Mesendoderm (in vitro differentiated cells): ENCODE measurements at regions not wholly inside any gene's neighbourhood (a gene's known extent, or its start where the extent isn't known, plus 50 kb on each side); places are given as distances from the start of the nearest gene placed in this dataset.
"Not testable (repeated sequence)": the region's sequence is repeated elsewhere in the genome, so short reads cannot be mapped to it uniquely, and the experiment has no call there.

ENCODE experiments used
- DNase-seq: peaks from one replicate; pipeline ENCODE4 v3.0.0; 2013
- H2AK5ac ChIP-seq: 2 replicates; pipeline ENCODE4 v1.6.1; 2013; ENCODE audit warnings: low read length, inconsistent platforms
- H2BK120ac ChIP-seq: 2 replicates; pipeline ENCODE4 v1.6.1; 2013; ENCODE audit warnings: low read depth, mild to moderate bottlenecking, low read length, moderate library complexity, mixed read lengths
- H2BK15ac ChIP-seq: replicated peaks from 2 replicates; pipeline ENCODE4 v1.6.1; 2013; ENCODE audit warnings: low read depth, mild to moderate bottlenecking, moderate library complexity
- H2BK5ac ChIP-seq: 2 replicates; pipeline ENCODE4 v1.6.1; 2013; ENCODE audit warnings: low read length, inconsistent platforms
- H3K18ac ChIP-seq: 2 replicates; pipeline ENCODE4 v1.6.1; 2013; ENCODE audit warnings: mild to moderate bottlenecking, low read length, mixed read lengths
- H3K23ac ChIP-seq: one replicate; pipeline ENCODE4 v1.6.1; 2013; ENCODE audit warnings: low read length
- H3K27ac ChIP-seq: 2 replicates; pipeline ENCODE4 v1.5.1; 2013; ENCODE audit warnings: low read depth, mild to moderate bottlenecking, inconsistent platforms, low read length, moderate library complexity
- H3K27me3 ChIP-seq: 2 replicates; pipeline ENCODE4 v1.6.1; 2013; ENCODE audit warnings: low read length, control low read depth, mild to moderate bottlenecking, inconsistent platforms; ENCODE audit not compliant: insufficient read depth, poor library complexity
- H3K36me3 ChIP-seq: 2 replicates; pipeline ENCODE4 v1.6.1; 2013; ENCODE audit warnings: low read length, inconsistent platforms; ENCODE audit not compliant: control insufficient read depth, insufficient read depth
- H3K4ac ChIP-seq: one replicate; pipeline ENCODE4 v1.6.1; 2013; ENCODE audit warnings: low read depth, mild to moderate bottlenecking, low read length, moderate library complexity
- H3K4me1 ChIP-seq: 2 replicates; pipeline ENCODE4 v1.6.1; 2013; ENCODE audit warnings: low read depth, low read length, inconsistent platforms; ENCODE audit not compliant: control insufficient read depth
- H3K4me2 ChIP-seq: 2 replicates; pipeline ENCODE4 v1.6.1; 2013; ENCODE audit warnings: low read length
- H3K4me3 ChIP-seq: 2 replicates; pipeline ENCODE4 v1.5.1; 2013; ENCODE audit warnings: mild to moderate bottlenecking, low read length
- H3K56ac ChIP-seq: one replicate; pipeline ENCODE4 v1.6.1; 2013; ENCODE audit warnings: low read length
- H3K79me1 ChIP-seq: 2 replicates; pipeline ENCODE4 v1.6.1; 2013; ENCODE audit warnings: low read length, inconsistent platforms
- H3K79me2 ChIP-seq: 2 replicates; pipeline ENCODE4 v1.6.1; 2013; ENCODE audit warnings: mild to moderate bottlenecking, low read length; ENCODE audit not compliant: control insufficient read depth, insufficient read depth
- H3K9ac ChIP-seq: 2 replicates; pipeline ENCODE4 v1.6.1; 2013; ENCODE audit warnings: low read length, inconsistent platforms
- H4K5ac ChIP-seq: one replicate; pipeline ENCODE4 v1.6.1; 2013; ENCODE audit warnings: low read length
- H4K8ac ChIP-seq: one replicate; pipeline ENCODE4 v1.6.1; 2013; ENCODE audit warnings: low read depth, mild to moderate bottlenecking, control low read depth, low read length, moderate library complexity
- WGBS: extraction: QIAGEN DNeasy Blood & Tissue Kit; methylation state at CpG from one replicate; pipeline ENCODE4 v1.1.7; 2013; ENCODE audit warnings: low lambda C conversion rate, missing lambda C conversion rate; ENCODE audit not compliant: insufficient coverage; ENCODE audit errors: extremely low coverage; 5-methylcytosine and 5-hydroxymethylcytosine counted together

DNA sequence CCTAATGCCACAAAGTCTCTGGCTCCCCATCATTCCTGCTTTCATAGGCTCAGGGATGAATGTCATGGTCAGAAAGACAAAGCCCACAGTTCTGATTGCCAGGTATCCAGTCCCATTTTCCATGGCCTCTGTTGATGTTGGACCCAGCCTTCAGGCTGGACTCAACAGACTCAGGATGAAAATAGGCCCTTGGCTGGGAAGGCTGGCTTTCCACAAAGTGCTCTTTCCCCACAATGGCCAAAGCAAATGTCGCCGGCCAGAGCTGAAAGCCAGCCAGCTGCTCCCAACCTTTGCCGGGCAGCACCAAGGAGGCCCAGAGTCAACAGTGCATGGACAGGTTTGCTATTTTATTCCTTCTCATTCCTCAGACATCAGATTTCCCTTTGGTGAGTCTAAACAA lies 430.1 kb upstream of the FGF16 start:
- no peaks in the 10 kb centered on the region for H3K36me3 ChIP-seq
- H3K79me2 ChIP-seq: no peaks in the 10 kb centered on the region
- no peak overlapping the region for H4K5ac ChIP-seq
- H3K4me1 ChIP-seq: no peaks in the 10 kb centered on the region
- no peak overlapping the region for H2BK120ac ChIP-seq
- no peak overlapping the region for H3K23ac ChIP-seq
- H2BK5ac ChIP-seq: no peak overlapping the region
- no peak overlapping the region for H3K4me2 ChIP-seq
- no peak overlapping the region for H4K8ac ChIP-seq
- no peak overlapping the region for H3K4me3 ChIP-seq
- no peak overlapping the region for H3K56ac ChIP-seq
- no peak overlapping the region for H3K9ac ChIP-seq
- no peak overlapping the region for H2BK15ac ChIP-seq
- whole genome bisulfite sequencing: no CpG with 5 or more reads among the region's 3 CpGs
- no peak overlapping the region for H3K27ac ChIP-seq
- no peak overlapping the region for H3K18ac ChIP-seq
- no peak for DNase-seq
- H3K4ac ChIP-seq: no peak overlapping the region
- no peaks in the 10 kb centered on the region for H3K79me1 ChIP-seq
- no peaks in the 10 kb centered on the region for H3K27me3 ChIP-seq
- H2AK5ac ChIP-seq: no peak overlapping the region

DNA sequence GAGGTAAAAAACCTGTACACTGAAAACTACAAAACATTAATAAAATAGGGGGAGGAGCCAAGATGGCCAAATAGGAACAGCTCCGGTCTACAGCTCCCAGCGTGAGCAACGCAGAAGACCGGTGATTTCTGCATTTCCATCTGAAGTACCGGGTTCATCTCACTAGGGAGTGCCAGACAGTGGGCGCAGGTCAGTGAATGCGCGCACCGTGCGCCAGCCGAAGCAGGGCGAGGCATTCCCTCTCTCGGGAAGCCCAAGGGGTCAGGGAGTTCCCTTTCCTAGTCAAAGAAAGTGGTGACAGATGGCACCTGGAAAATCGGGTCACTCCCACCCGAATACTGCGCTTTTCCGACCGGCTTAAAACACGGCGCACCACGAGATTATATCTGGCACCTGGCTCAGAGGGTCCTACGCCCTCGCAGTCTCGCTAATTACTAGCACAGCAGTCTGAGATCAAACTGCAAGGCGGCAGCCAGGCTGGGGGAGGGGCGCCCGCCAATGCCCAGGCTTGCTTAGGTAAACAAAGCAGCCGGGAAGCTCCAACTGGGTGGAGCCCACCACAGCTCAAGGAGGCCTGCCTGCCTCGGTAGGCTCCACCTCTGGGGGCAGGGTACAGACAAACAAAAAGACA lies 400.9 kb upstream of the FGF16 start:
- no CpG with 5 or more reads among the region's 29 CpGs for WGBS
- not testable (repeated sequence) for H3K27ac ChIP-seq, H4K5ac ChIP-seq, H3K27me3 ChIP-seq, H3K4me1 ChIP-seq, H3K18ac ChIP-seq, H2BK120ac ChIP-seq, H3K23ac ChIP-seq, H3K79me1 ChIP-seq, H2BK15ac ChIP-seq, H3K36me3 ChIP-seq, H2BK5ac ChIP-seq, H3K9ac ChIP-seq, H3K4me3 ChIP-seq, H3K79me2 ChIP-seq, H3K4ac ChIP-seq, H2AK5ac ChIP-seq, H4K8ac ChIP-seq, H3K4me2 ChIP-seq
- H3K56ac ChIP-seq: peak overlapping the region; percentile 15
- DNase-seq: peak; percentile 63

DNA sequence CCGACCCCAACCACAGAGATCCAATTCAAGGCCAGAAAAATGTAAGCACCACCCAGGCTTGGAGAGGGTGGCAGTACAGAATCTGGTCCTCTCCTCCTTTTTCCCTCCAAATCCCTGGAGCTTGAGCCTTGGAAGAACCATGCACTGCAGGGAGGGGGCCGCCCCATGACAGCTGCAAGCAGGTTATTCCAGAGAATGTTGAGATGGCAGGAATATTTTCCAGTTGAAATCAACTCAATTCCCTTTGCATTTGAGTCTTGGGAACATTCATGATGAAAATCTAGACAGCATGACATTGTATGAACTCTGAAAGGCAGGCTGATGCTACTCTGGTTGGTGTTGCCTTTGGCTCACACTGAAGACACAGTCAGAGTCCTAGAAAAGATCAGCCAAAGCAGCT lies 386.6 kb upstream of the FGF16 start:
- no peak for DNase-seq

DNA sequence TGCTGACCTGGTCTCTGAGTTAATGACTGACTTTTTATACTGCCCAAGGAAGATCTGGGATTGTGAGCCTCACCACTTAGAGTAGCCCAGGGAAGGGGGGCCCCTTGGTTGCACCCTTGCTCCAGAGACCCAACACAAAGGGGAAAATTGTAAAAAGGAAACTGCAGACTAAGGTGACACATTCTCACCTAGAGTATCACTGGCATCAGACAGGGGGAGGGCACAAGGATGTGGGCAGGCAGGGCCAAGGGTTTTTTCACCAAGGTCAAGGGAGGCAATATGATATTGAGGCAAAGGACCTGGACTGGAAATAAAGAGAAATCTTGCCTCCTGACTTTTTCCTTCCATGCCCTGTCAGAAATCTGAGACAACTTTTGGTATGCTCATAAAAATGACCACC lies 386.2 kb upstream of the FGF16 start:
- no peak overlapping the region for H2BK120ac ChIP-seq
- no peak overlapping the region for H2BK15ac ChIP-seq
- H3K4ac ChIP-seq: no peak overlapping the region
- H3K23ac ChIP-seq: no peak overlapping the region
- H3K79me2 ChIP-seq: no peaks in the 10 kb centered on the region
- no peak overlapping the region for H3K9ac ChIP-seq
- DNase-seq: no peak
- H3K36me3 ChIP-seq: no peaks in the 10 kb centered on the region
- H3K27ac ChIP-seq: no peak overlapping the region
- no peak overlapping the region for H3K4me2 ChIP-seq
- H3K4me1 ChIP-seq: no peaks in the 10 kb centered on the region
- H2AK5ac ChIP-seq: no peak overlapping the region
- H3K18ac ChIP-seq: no peak overlapping the region
- H2BK5ac ChIP-seq: no peak overlapping the region
- H3K27me3 ChIP-seq: no peaks in the 10 kb centered on the region
- no peak overlapping the region for H3K56ac ChIP-seq
- H3K79me1 ChIP-seq: no peaks in the 10 kb centered on the region
- H3K4me3 ChIP-seq: no peak overlapping the region
- no peak overlapping the region for H4K8ac ChIP-seq
- H4K5ac ChIP-seq: no peak overlapping the region

More for the DNA sequence above, 386.6 kb upstream of the FGF16 start:
- Histone ChIP-seq H2BK5ac (no peak overlapping the region), H3K79me1 (no peaks in the 10 kb centered on the region), H4K5ac (no peak overlapping the region), H3K4me2 (no peak overlapping the region), H3K27me3 (no peaks in the 10 kb centered on the region), H3K4me3 (no peak overlapping the region), H2BK15ac (no peak overlapping the region), H3K4ac (no peak overlapping the region), H3K56ac (no peak overlapping the region), H3K27ac (no peak overlapping the region), H2AK5ac (no peak overlapping the region), H3K79me2 (no peaks in the 10 kb centered on the region), H2BK120ac (no peak overlapping the region), H3K18ac (no peak overlapping the region), H4K8ac (no peak overlapping the region), H3K23ac (no peak overlapping the region), H3K36me3 (no peaks in the 10 kb centered on the region), H3K9ac (no peak overlapping the region), H3K4me1 (no peaks in the 10 kb centered on the region)
- WGBS: no CpG with 5 or more reads among the region's 2 CpGs

DNA sequence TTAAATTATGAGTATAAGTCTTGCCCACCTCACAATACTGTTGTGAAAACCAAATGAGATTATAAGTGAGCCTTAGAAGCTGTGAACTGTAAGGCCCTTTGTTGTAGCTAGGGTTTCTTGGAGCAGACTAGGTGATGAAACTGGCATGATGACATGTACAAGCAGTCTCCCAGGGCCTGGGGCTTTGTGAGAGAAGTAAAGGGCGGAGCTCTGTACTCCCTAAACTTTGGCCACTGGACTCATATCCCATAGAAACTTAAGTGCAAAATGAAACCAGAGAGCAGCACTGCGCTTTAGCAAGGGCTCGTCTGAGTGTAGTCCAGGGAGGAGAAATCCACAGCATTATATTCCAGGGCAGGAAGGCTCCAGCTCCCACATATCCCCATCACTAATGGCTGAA lies 385.6 kb upstream of the FGF16 start:
- H4K8ac ChIP-seq: no peak overlapping the region
- no peak for DNase-seq
- no peaks in the 10 kb centered on the region for H3K27me3 ChIP-seq
- no peaks in the 10 kb centered on the region for H3K79me1 ChIP-seq
- H3K9ac ChIP-seq: no peak overlapping the region
- H3K4me1 ChIP-seq: no peaks in the 10 kb centered on the region
- H3K79me2 ChIP-seq: no peaks in the 10 kb centered on the region
- H3K18ac ChIP-seq: no peak overlapping the region
- no peak overlapping the region for H3K23ac ChIP-seq
- no peak overlapping the region for H2BK120ac ChIP-seq
- H3K27ac ChIP-seq: no peak overlapping the region
- no peak overlapping the region for H4K5ac ChIP-seq
- no peak overlapping the region for H3K4me2 ChIP-seq
- H3K56ac ChIP-seq: no peak overlapping the region
- H3K4me3 ChIP-seq: no peak overlapping the region
- no peak overlapping the region for H3K4ac ChIP-seq
- no peak overlapping the region for H2BK15ac ChIP-seq
- no peak overlapping the region for H2AK5ac ChIP-seq
- no CpG with 5 or more reads among the region's 3 CpGs for WGBS
- no peak overlapping the region for H2BK5ac ChIP-seq
- H3K36me3 ChIP-seq: no peaks in the 10 kb centered on the region

DNA sequence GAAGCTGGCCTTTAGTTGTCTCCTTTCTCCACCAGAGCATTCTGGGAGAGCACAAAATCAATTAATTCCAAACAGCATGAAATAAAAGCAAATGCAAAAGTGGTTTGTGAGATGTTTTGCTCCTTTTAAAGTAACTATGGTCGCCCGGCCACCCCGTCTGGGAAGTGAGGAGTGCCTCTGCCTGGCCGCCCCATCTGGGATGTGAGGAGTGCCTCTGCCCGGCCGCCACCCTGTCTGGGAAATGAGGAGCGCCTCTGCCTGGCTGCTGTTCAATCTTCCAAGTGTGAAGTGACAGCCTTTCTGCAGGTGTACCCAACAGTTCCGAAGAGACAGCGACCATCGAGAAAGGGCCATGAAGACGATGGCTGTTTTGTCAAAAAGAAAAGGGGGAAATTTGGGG lies 381.3 kb upstream of the FGF16 start:
- Histone ChIP-seq H4K8ac (no peak overlapping the region), H3K23ac (no peak overlapping the region), H2BK120ac (no peak overlapping the region), H3K36me3 (no peaks in the 10 kb centered on the region), H3K56ac (no peak overlapping the region), H3K4ac (no peak overlapping the region), H2BK15ac (no peak overlapping the region), H3K4me3 (no peak overlapping the region), H3K4me2 (no peak overlapping the region), H3K27me3 (no peaks in the 10 kb centered on the region), H3K18ac (no peak overlapping the region), H3K79me1 (no peaks in the 10 kb centered on the region), H3K4me1 (no peaks in the 10 kb centered on the region), H2AK5ac (no peak overlapping the region), H3K27ac (no peak overlapping the region), H4K5ac (no peak overlapping the region), H2BK5ac (no peak overlapping the region), H3K9ac (no peak overlapping the region), H3K79me2 (no peaks in the 10 kb centered on the region)
- WGBS: no CpG with 5 or more reads among the region's 11 CpGs
- DNase-seq: no peak
